ENCODE measurements at regions not wholly inside any gene's neighbourhood (a gene's known extent, or its start where the extent isn't known, plus 50 kb on each side); places are given as distances from the start of the nearest gene placed in this dataset.

GRCh38 chr1:219359126-219359525 lies 185.4 kb downstream of the LYPLAL1 start:
- Histone ChIP-seq H4K8ac (ENCODE audit: low read length) (no peak overlapping the region), H3K27me3 (ENCODE audit: control insufficient read depth in 1 of 2, insufficient read depth in 1 of 2, low read length in 2 of 2) (no peaks in the 10 kb centered on the region), H2BK12ac (ENCODE audit: low read length in 2 of 2) (no peak overlapping the region), H3K4ac (ENCODE audit: low read depth in 1 of 2, low read length in 2 of 2) (no peak overlapping the region), H3K4me2 (ENCODE audit: low read length, poor library complexity, severe bottlenecking) (no peak overlapping the region), H3K27ac (ENCODE audit: low read length, poor library complexity, severe bottlenecking) (no peak overlapping the region), H3K4me3 (ENCODE audit: insufficient read depth in 1 of 2, low read depth in 1 of 2, low read length in 2 of 2) (no peak overlapping the region), H3K36me3 (ENCODE audit: control insufficient read depth in 1 of 2, insufficient read depth in 2 of 2, low read depth in 1 of 2, low read length in 2 of 2) (no peaks in the 10 kb centered on the region), H3K4me1 (ENCODE audit: control insufficient read depth, insufficient read depth, low read depth, low read length) (no peaks in the 10 kb centered on the region), H2BK15ac (ENCODE audit: low read depth, poor library complexity, severe bottlenecking) (no peak overlapping the region), H3K23ac (ENCODE audit: low read length in 2 of 2) (no peak overlapping the region), H2AK5ac (ENCODE audit: low read length, severe bottlenecking) (no peak overlapping the region), H2BK120ac (ENCODE audit: low read depth, low read length) (no peak overlapping the region), H3K9me3 (ENCODE audit: control insufficient read depth, low read length) (no peaks in the 10 kb centered on the region), H3K14ac (ENCODE audit: low read length in 2 of 2) (no peak overlapping the region), H3K9ac (ENCODE audit: low read length) (no peak overlapping the region), H3K18ac (ENCODE audit: low read depth in 1 of 2, low read length in 2 of 2) (no peak overlapping the region), H3K79me1 (replicated peaks; ENCODE audit: low read length, poor library complexity, severe bottlenecking) (no peaks in the 10 kb centered on the region), H2AFZ (ENCODE audit: low read depth, low read length) (no peak overlapping the region), H4K91ac (ENCODE audit: low read length) (no peak overlapping the region), H2BK5ac (ENCODE audit: low read depth, low read length, poor library complexity, severe bottlenecking) (no peak overlapping the region)
- WGBS: 79% methylated on average over 2 of the region's 2 CpGs
- DNase-seq: no peak

- no peak overlapping the region for H3K4me3 ChIP-seq (ENCODE audit: insufficient read depth in 1 of 2, low read depth in 1 of 2, low read length in 2 of 2)
- no peak overlapping the region for H2AFZ ChIP-seq (ENCODE audit: low read depth, low read length)
- H3K9me3 ChIP-seq (ENCODE audit: control insufficient read depth, low read length): no peaks in the 10 kb centered on the region
- WGBS: no CpG with 5 or more reads among the region's 2 CpGs
- no peaks in the 10 kb centered on the region for H3K79me1 ChIP-seq (replicated peaks; ENCODE audit: low read length, poor library complexity, severe bottlenecking)
- H4K91ac ChIP-seq (ENCODE audit: low read length): no peak overlapping the region
- no peaks in the 10 kb centered on the region for H3K27me3 ChIP-seq (ENCODE audit: control insufficient read depth in 1 of 2, insufficient read depth in 1 of 2, low read length in 2 of 2)
- no peaks in the 10 kb centered on the region for H3K4me1 ChIP-seq (ENCODE audit: control insufficient read depth, insufficient read depth, low read depth, low read length)
- H3K23ac ChIP-seq (ENCODE audit: low read length in 2 of 2): no peak overlapping the region
- H2BK5ac ChIP-seq (ENCODE audit: low read depth, low read length, poor library complexity, severe bottlenecking): no peak overlapping the region
- no peak overlapping the region for H2AK5ac ChIP-seq (ENCODE audit: low read length, severe bottlenecking)
- H2BK12ac ChIP-seq (ENCODE audit: low read length in 2 of 2): no peak overlapping the region
- no peak for DNase-seq
- H4K8ac ChIP-seq (ENCODE audit: low read length): no peak overlapping the region
- H3K36me3 ChIP-seq (ENCODE audit: control insufficient read depth in 1 of 2, insufficient read depth in 2 of 2, low read depth in 1 of 2, low read length in 2 of 2): no peaks in the 10 kb centered on the region
- H3K27ac ChIP-seq (ENCODE audit: low read length, poor library complexity, severe bottlenecking): no peak overlapping the region
- H3K18ac ChIP-seq (ENCODE audit: low read depth in 1 of 2, low read length in 2 of 2): no peak overlapping the region
- no peak overlapping the region for H3K4ac ChIP-seq (ENCODE audit: low read depth in 1 of 2, low read length in 2 of 2)
- H3K4me2 ChIP-seq (ENCODE audit: low read length, poor library complexity, severe bottlenecking): no peak overlapping the region
- H2BK120ac ChIP-seq (ENCODE audit: low read depth, low read length): no peak overlapping the region
- no peak overlapping the region for H3K14ac ChIP-seq (ENCODE audit: low read length in 2 of 2)
- H2BK15ac ChIP-seq (ENCODE audit: low read depth, poor library complexity, severe bottlenecking): no peak overlapping the region
- H3K9ac ChIP-seq (ENCODE audit: low read length): no peak overlapping the region
Measured at GRCh38 chr1:219358080-219358479, 184.4 kb downstream of the LYPLAL1 start.

GRCh38 chr1:219354962-219355361 lies 181.3 kb downstream of the LYPLAL1 start:
- Histone ChIP-seq H4K8ac (ENCODE audit: low read length) (no peak overlapping the region), H2BK5ac (ENCODE audit: low read depth, low read length, poor library complexity, severe bottlenecking) (no peak overlapping the region), H3K4ac (ENCODE audit: low read depth in 1 of 2, low read length in 2 of 2) (no peak overlapping the region), H2BK120ac (ENCODE audit: low read depth, low read length) (no peak overlapping the region), H2BK12ac (ENCODE audit: low read length in 2 of 2) (no peak overlapping the region), H3K27ac (ENCODE audit: low read length, poor library complexity, severe bottlenecking) (no peak overlapping the region), H2BK15ac (ENCODE audit: low read depth, poor library complexity, severe bottlenecking) (no peak overlapping the region), H2AFZ (ENCODE audit: low read depth, low read length) (no peak overlapping the region), H3K18ac (ENCODE audit: low read depth in 1 of 2, low read length in 2 of 2) (no peak overlapping the region), H3K9me3 (ENCODE audit: control insufficient read depth, low read length) (no peaks in the 10 kb centered on the region), H2AK5ac (ENCODE audit: low read length, severe bottlenecking) (no peak overlapping the region), H3K27me3 (ENCODE audit: control insufficient read depth in 1 of 2, insufficient read depth in 1 of 2, low read length in 2 of 2) (no peaks in the 10 kb centered on the region), H3K4me2 (ENCODE audit: low read length, poor library complexity, severe bottlenecking) (no peak overlapping the region), H3K4me1 (ENCODE audit: control insufficient read depth, insufficient read depth, low read depth, low read length) (no peaks in the 10 kb centered on the region), H3K14ac (ENCODE audit: low read length in 2 of 2) (no peak overlapping the region), H3K23ac (ENCODE audit: low read length in 2 of 2) (no peak overlapping the region), H4K91ac (ENCODE audit: low read length) (no peak overlapping the region), H3K79me1 (replicated peaks; ENCODE audit: low read length, poor library complexity, severe bottlenecking) (no peaks in the 10 kb centered on the region), H3K36me3 (ENCODE audit: control insufficient read depth in 1 of 2, insufficient read depth in 2 of 2, low read depth in 1 of 2, low read length in 2 of 2) (no peaks in the 10 kb centered on the region), H3K4me3 (ENCODE audit: insufficient read depth in 1 of 2, low read depth in 1 of 2, low read length in 2 of 2) (no peak overlapping the region), H3K9ac (ENCODE audit: low read length) (no peak overlapping the region)
- no peak for DNase-seq
- WGBS: no CpG with 5 or more reads among the region's 4 CpGs

GRCh38 chr1:219352961-219353651 lies 179.4 kb downstream of the LYPLAL1 start:
- Histone ChIP-seq H3K18ac (ENCODE audit: low read depth in 1 of 2, low read length in 2 of 2) (no peak overlapping the region), H3K4me1 (ENCODE audit: control insufficient read depth, insufficient read depth, low read depth, low read length) (no peaks in the 10 kb centered on the region)
- WGBS: 81% methylated on average over 4 of the region's 4 CpGs

More at GRCh38 chr1:219352961-219353651, 179.4 kb downstream of the LYPLAL1 start:
- Histone ChIP-seq H2BK120ac (ENCODE audit: low read depth, low read length) (no peak overlapping the region), H3K79me1 (replicated peaks; ENCODE audit: low read length, poor library complexity, severe bottlenecking) (no peaks in the 10 kb centered on the region), H2BK5ac (ENCODE audit: low read depth, low read length, poor library complexity, severe bottlenecking) (no peak overlapping the region), H3K36me3 (ENCODE audit: control insufficient read depth in 1 of 2, insufficient read depth in 2 of 2, low read depth in 1 of 2, low read length in 2 of 2) (no peaks in the 10 kb centered on the region), H4K8ac (ENCODE audit: low read length) (no peak overlapping the region), H3K14ac (ENCODE audit: low read length in 2 of 2) (no peak overlapping the region), H2AFZ (ENCODE audit: low read depth, low read length) (no peak overlapping the region), H3K4me3 (ENCODE audit: insufficient read depth in 1 of 2, low read depth in 1 of 2, low read length in 2 of 2) (no peak overlapping the region), H2AK5ac (ENCODE audit: low read length, severe bottlenecking) (no peak overlapping the region), H3K23ac (ENCODE audit: low read length in 2 of 2) (no peak overlapping the region), H3K4ac (ENCODE audit: low read depth in 1 of 2, low read length in 2 of 2) (no peak overlapping the region), H3K9ac (ENCODE audit: low read length) (no peak overlapping the region), H3K27me3 (ENCODE audit: control insufficient read depth in 1 of 2, insufficient read depth in 1 of 2, low read length in 2 of 2) (no peaks in the 10 kb centered on the region), H3K27ac (ENCODE audit: low read length, poor library complexity, severe bottlenecking) (no peak overlapping the region), H3K9me3 (ENCODE audit: control insufficient read depth, low read length) (no peaks in the 10 kb centered on the region), H2BK12ac (ENCODE audit: low read length in 2 of 2) (no peak overlapping the region), H2BK15ac (ENCODE audit: low read depth, poor library complexity, severe bottlenecking) (no peak overlapping the region), H4K91ac (ENCODE audit: low read length) (no peak overlapping the region), H3K4me2 (ENCODE audit: low read length, poor library complexity, severe bottlenecking) (no peak overlapping the region)
- DNase-seq: no peak

Data from mesenchymal stem cell (in vitro differentiated cells and primary cell).